ENCODE measurements at regions not wholly inside any gene's neighbourhood (a gene's known extent, or its start where the extent isn't known, plus 50 kb on each side); places are given as distances from the start of the nearest gene placed in this dataset.

GRCh38 chr4:38365748-38366310 is 298.2 kb upstream of the KLF3 start:
- no peak overlapping the region for H4K91ac ChIP-seq (ENCODE audit: low read depth, low read length)
- H3K36me3 ChIP-seq (ENCODE audit: control insufficient read depth in 1 of 2, insufficient read depth in 2 of 2, low read length in 2 of 2): no peaks in the 10 kb centered on the region
- no peak overlapping the region for H4K12ac ChIP-seq (ENCODE audit: low read depth, low read length)
- H3K9me3 ChIP-seq (ENCODE audit: insufficient read depth, low read depth, low read length): no peaks in the 10 kb centered on the region
- H3K23ac ChIP-seq (ENCODE audit: low read length): no peak overlapping the region
- H3K27me3 ChIP-seq (ENCODE audit: insufficient read depth, low read length): no peaks in the 10 kb centered on the region
- H3K4ac ChIP-seq (ENCODE audit: low read depth, low read length): no peak overlapping the region
- H3K14ac ChIP-seq (ENCODE audit: low read length): no peak overlapping the region
- H2BK120ac ChIP-seq (ENCODE audit: insufficient read depth, low read length, poor library complexity): no peak overlapping the region
- H2AK5ac ChIP-seq (ENCODE audit: low read length): no peak overlapping the region
- no CpG with 5 or more reads among the region's 8 CpGs for WGBS (ENCODE audit: extremely low coverage, insufficient coverage, insufficient read length)
- H3K79me2 ChIP-seq (ENCODE audit: control insufficient read depth, insufficient read depth, low read length, poor library complexity): no peaks in the 10 kb centered on the region
- no peak overlapping the region for H3K9ac ChIP-seq (ENCODE audit: low read length)
- H3K27ac ChIP-seq (ENCODE audit: low read depth, low read length): no peak overlapping the region
- no peak overlapping the region for H2BK5ac ChIP-seq (ENCODE audit: low read depth, low read length, poor library complexity)
- no peaks in the 10 kb centered on the region for H3K4me1 ChIP-seq (ENCODE audit: control insufficient read depth in 1 of 2, insufficient read depth in 2 of 2, low read length in 2 of 2)
- no peak overlapping the region for H2AFZ ChIP-seq (ENCODE audit: insufficient read depth, low read length, poor library complexity)
- H3K18ac ChIP-seq (ENCODE audit: low read length): no peak overlapping the region
- no peak overlapping the region for H2BK12ac ChIP-seq (ENCODE audit: low read length)
- H3K4me2 ChIP-seq (ENCODE audit: low read length): no peak overlapping the region
- no peak for DNase-seq
- H3K4me3 ChIP-seq (ENCODE audit: low read depth, low read length): no peak overlapping the region
- H3K79me1 ChIP-seq (ENCODE audit: low read length): no peaks in the 10 kb centered on the region
- no peak overlapping the region for H4K8ac ChIP-seq (ENCODE audit: low read depth, low read length)

- Histone ChIP-seq H3K4me1 (ENCODE audit: control insufficient read depth in 1 of 2, insufficient read depth in 2 of 2, low read length in 2 of 2) (no peaks in the 10 kb centered on the region), H3K4me2 (ENCODE audit: low read length) (no peak overlapping the region), H4K91ac (ENCODE audit: low read depth, low read length) (no peak overlapping the region), H4K8ac (ENCODE audit: low read depth, low read length) (no peak overlapping the region), H2BK5ac (ENCODE audit: low read depth, low read length, poor library complexity) (no peak overlapping the region), H3K14ac (ENCODE audit: low read length) (no peak overlapping the region), H2BK120ac (ENCODE audit: insufficient read depth, low read length, poor library complexity) (no peak overlapping the region), H3K36me3 (ENCODE audit: control insufficient read depth in 1 of 2, insufficient read depth in 2 of 2, low read length in 2 of 2) (no peaks in the 10 kb centered on the region), H3K27ac (ENCODE audit: low read depth, low read length) (no peak overlapping the region), H3K79me2 (ENCODE audit: control insufficient read depth, insufficient read depth, low read length, poor library complexity) (no peaks in the 10 kb centered on the region), H4K12ac (ENCODE audit: low read depth, low read length) (no peak overlapping the region), H2BK12ac (ENCODE audit: low read length) (no peak overlapping the region), H3K27me3 (ENCODE audit: insufficient read depth, low read length) (no peaks in the 10 kb centered on the region), H3K23ac (ENCODE audit: low read length) (no peak overlapping the region), H2AK5ac (ENCODE audit: low read length) (no peak overlapping the region), H3K4me3 (ENCODE audit: low read depth, low read length) (no peak overlapping the region), H3K9me3 (ENCODE audit: insufficient read depth, low read depth, low read length) (no peaks in the 10 kb centered on the region), H3K9ac (ENCODE audit: low read length) (no peak overlapping the region), H3K4ac (ENCODE audit: low read depth, low read length) (no peak overlapping the region), H2AFZ (ENCODE audit: insufficient read depth, low read length, poor library complexity) (no peak overlapping the region), H3K18ac (ENCODE audit: low read length) (no peak overlapping the region), H3K79me1 (ENCODE audit: low read length) (no peaks in the 10 kb centered on the region)
- DNase-seq: no peak
Observed at GRCh38 chr4:38366456-38366855, 297.5 kb upstream of the KLF3 start.

- Histone ChIP-seq H3K79me1 (ENCODE audit: low read length) (no peaks in the 10 kb centered on the region), H2BK5ac (ENCODE audit: low read depth, low read length, poor library complexity) (no peak overlapping the region), H3K18ac (ENCODE audit: low read length) (no peak overlapping the region), H3K9me3 (ENCODE audit: insufficient read depth, low read depth, low read length) (no peaks in the 10 kb centered on the region), H3K27ac (ENCODE audit: low read depth, low read length) (no peak overlapping the region), H3K23ac (ENCODE audit: low read length) (no peak overlapping the region), H3K79me2 (ENCODE audit: control insufficient read depth, insufficient read depth, low read length, poor library complexity) (no peaks in the 10 kb centered on the region), H3K36me3 (ENCODE audit: control insufficient read depth in 1 of 2, insufficient read depth in 2 of 2, low read length in 2 of 2) (no peaks in the 10 kb centered on the region), H4K91ac (ENCODE audit: low read depth, low read length) (no peak overlapping the region), H2BK12ac (ENCODE audit: low read length) (no peak overlapping the region), H4K12ac (ENCODE audit: low read depth, low read length) (no peak overlapping the region), H2BK120ac (ENCODE audit: insufficient read depth, low read length, poor library complexity) (no peak overlapping the region), H2AFZ (ENCODE audit: insufficient read depth, low read length, poor library complexity) (no peak overlapping the region), H2AK5ac (ENCODE audit: low read length) (no peak overlapping the region), H3K4me3 (ENCODE audit: low read depth, low read length) (no peak overlapping the region), H3K4ac (ENCODE audit: low read depth, low read length) (no peak overlapping the region), H3K14ac (ENCODE audit: low read length) (no peak overlapping the region), H3K9ac (ENCODE audit: low read length) (no peak overlapping the region), H3K4me1 (ENCODE audit: control insufficient read depth in 1 of 2, insufficient read depth in 2 of 2, low read length in 2 of 2) (no peaks in the 10 kb centered on the region), H4K8ac (ENCODE audit: low read depth, low read length) (no peak overlapping the region), H3K4me2 (ENCODE audit: low read length) (no peak overlapping the region), H3K27me3 (ENCODE audit: insufficient read depth, low read length) (no peaks in the 10 kb centered on the region)
- no peak for DNase-seq
Observed at GRCh38 chr4:38366997-38367396, 297.0 kb upstream of the KLF3 start.

DNA sequence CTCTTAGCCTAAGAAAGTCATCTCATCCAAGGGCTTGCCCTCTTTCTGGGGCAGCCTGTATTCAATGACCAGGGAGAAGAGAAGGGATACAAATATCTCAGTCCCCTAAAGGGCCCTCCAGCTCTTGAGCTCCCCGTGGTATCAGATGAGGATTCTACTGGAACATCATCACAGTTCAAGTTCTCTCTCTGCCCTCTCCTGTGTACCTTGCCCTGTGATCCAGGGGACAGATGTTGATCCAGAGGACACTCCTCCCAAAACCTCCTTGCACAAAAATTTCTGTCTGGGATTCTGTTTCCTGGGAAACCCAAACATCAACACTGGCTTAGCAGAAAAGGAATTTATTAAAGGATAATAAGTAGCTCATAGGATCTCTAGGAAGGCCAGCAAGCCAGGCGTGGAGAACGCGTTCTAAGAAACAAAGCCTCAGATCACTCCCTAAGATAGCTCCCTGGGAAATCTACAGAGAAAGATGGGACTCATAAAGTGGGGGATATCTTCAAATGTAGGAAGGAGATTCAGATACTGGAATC is 296.3 kb upstream of the KLF3 start:
- no peaks in the 10 kb centered on the region for H3K36me3 ChIP-seq (ENCODE audit: control insufficient read depth in 1 of 2, insufficient read depth in 2 of 2, low read length in 2 of 2)
- no peak overlapping the region for H2BK5ac ChIP-seq (ENCODE audit: low read depth, low read length, poor library complexity)
- WGBS (ENCODE audit: extremely low coverage, insufficient coverage, insufficient read length): no CpG with 5 or more reads among the region's 4 CpGs
- no peaks in the 10 kb centered on the region for H3K79me1 ChIP-seq (ENCODE audit: low read length)
- H3K14ac ChIP-seq (ENCODE audit: low read length): no peak overlapping the region
- no peak overlapping the region for H2BK120ac ChIP-seq (ENCODE audit: insufficient read depth, low read length, poor library complexity)
- H3K18ac ChIP-seq (ENCODE audit: low read length): no peak overlapping the region
- no peak overlapping the region for H4K91ac ChIP-seq (ENCODE audit: low read depth, low read length)
- H3K4me3 ChIP-seq (ENCODE audit: low read depth, low read length): no peak overlapping the region
- no peak overlapping the region for H3K4ac ChIP-seq (ENCODE audit: low read depth, low read length)
- H3K23ac ChIP-seq (ENCODE audit: low read length): no peak overlapping the region
- H3K27me3 ChIP-seq (ENCODE audit: insufficient read depth, low read length): no peaks in the 10 kb centered on the region
- H3K9ac ChIP-seq (ENCODE audit: low read length): no peak overlapping the region
- H3K4me1 ChIP-seq (ENCODE audit: control insufficient read depth in 1 of 2, insufficient read depth in 2 of 2, low read length in 2 of 2): no peaks in the 10 kb centered on the region
- H3K27ac ChIP-seq (ENCODE audit: low read depth, low read length): no peak overlapping the region
- no peaks in the 10 kb centered on the region for H3K79me2 ChIP-seq (ENCODE audit: control insufficient read depth, insufficient read depth, low read length, poor library complexity)
- H2AK5ac ChIP-seq (ENCODE audit: low read length): no peak overlapping the region
- no peak overlapping the region for H4K8ac ChIP-seq (ENCODE audit: low read depth, low read length)
- no peak overlapping the region for H2AFZ ChIP-seq (ENCODE audit: insufficient read depth, low read length, poor library complexity)
- no peak overlapping the region for H4K12ac ChIP-seq (ENCODE audit: low read depth, low read length)
- no peak overlapping the region for H2BK12ac ChIP-seq (ENCODE audit: low read length)
- no peak overlapping the region for H3K4me2 ChIP-seq (ENCODE audit: low read length)
- DNase-seq: peak in 1 of 2 donors; percentile 29
- no peaks in the 10 kb centered on the region for H3K9me3 ChIP-seq (ENCODE audit: insufficient read depth, low read depth, low read length)
